SK-N-SH (cell line): ENCODE measurements at regions not wholly inside any gene's neighbourhood (a gene's known extent, or its start where the extent isn't known, plus 50 kb on each side); places are given as distances from the start of the nearest gene placed in this dataset.

Experiments
- CHD2 ChIP-seq: fragments of 150-350 bp; IDR thresholded peaks from 2 replicates; pipeline ENCODE4 v1.6.1; 2018; ENCODE audit warnings: low read length; ENCODE audit not compliant: partially characterized antibody
- CTCF ChIP-seq: fragments of 200-600 bp; sonication (generic); IDR thresholded peaks from 2 replicates; pipeline ENCODE4 v1.6.1; 2017; ENCODE audit warnings: antibody characterized with exemption, mild to moderate bottlenecking, moderate library complexity
- FOSL2 ChIP-seq: IDR thresholded peaks from 2 replicates; pipeline ENCODE4 v1.4.0; 2012; ENCODE audit warnings: low read depth, mild to moderate bottlenecking, moderate library complexity, borderline replicate concordance
- POLR2AphosphoS5 ChIP-seq: IDR thresholded peaks from 2 replicates; pipeline ENCODE4 v1.6.1; 2012; ENCODE audit warnings: low read depth, low read length
- USF1 ChIP-seq: IDR thresholded peaks from 2 replicates; pipeline ENCODE4 v1.4.0; 2012; ENCODE audit warnings: low read depth, borderline replicate concordance
- USF2 ChIP-seq: fragments of 150-350 bp; IDR thresholded peaks from 2 replicates; pipeline ENCODE4 v1.6.1; 2017; ENCODE audit warnings: antibody characterized with exemption, low read length, low read depth, borderline replicate concordance

GRCh38 chr2:196514641-196515040 is 124.9 kb upstream of the CCDC150 start:
- TF ChIP-seq USF1 (no peak), CTCF (no peak), USF2 (no peak), CHD2 (no peak), POLR2AphosphoS5 (no peak), FOSL2 (no peak)
